Upper lobe of left lung (tissue), 6 donors: ENCODE measurements at regions not wholly inside any gene's neighbourhood (a gene's known extent, or its start where the extent isn't known, plus 50 kb on each side); places are given as distances from the start of the nearest gene placed in this dataset.
"Not testable (repeated sequence)": the region's sequence is repeated elsewhere in the genome, so short reads cannot be mapped to it uniquely, and the experiment has no call there.

Source experiments
- ATAC-seq, 2 donors: fragments of 200-7000 bp; cut with Tn5 transposase; one replicate each; pipeline ENCODE4 v1.9.1; 2022; ENCODE audit warnings: mild to moderate bottlenecking in 2 of 2, moderate library complexity in 2 of 2; ENCODE audit not compliant: low FRiP score in 2 of 2
- DNase-seq, 2 donors: peaks; one replicate each; pipeline ENCODE4 v3.0.0-alpha.2; 2019 to 2020
- H3K27ac ChIP-seq, 4 donors: fragments of 200-600 bp; sonication (generic); one replicate each; pipeline ENCODE4 v1.5.1; 2016 to 2019
- H3K27me3 ChIP-seq, 4 donors: fragments of 200-600 bp; sonication (generic); one replicate each; pipeline ENCODE4 v1.5.1; 2017 to 2019
- H3K36me3 ChIP-seq, 4 donors: fragments of 200-600 bp; sonication (generic); one replicate each; pipeline ENCODE4 v1.5.1; 2016 to 2019
- H3K4me1 ChIP-seq, 4 donors: fragments of 200-600 bp; sonication (generic); one replicate each; pipeline ENCODE4 v1.5.1; 2018 to 2019
- H3K4me3 ChIP-seq, 4 donors: fragments of 200-600 bp; sonication (generic); one replicate each; pipeline ENCODE4 v1.5.1; 2017 to 2019; ENCODE audit warnings: mild to moderate bottlenecking in 2 of 4, moderate library complexity in 1 of 4
- H3K9me3 ChIP-seq, 4 donors: fragments of 200-600 bp; sonication (generic); one replicate each; pipeline ENCODE4 v1.5.1; 2018 to 2019
- EP300 ChIP-seq, 4 donors: sonication (generic); formaldehyde crosslinking; IDR thresholded peaks; one replicate each; pipeline ENCODE4 v1.5.1; 2017; ENCODE audit warnings: antibody characterized with exemption in 4 of 4, control low read depth in 2 of 4
- POLR2A ChIP-seq, 4 donors: fragments of 450-650 bp; IDR thresholded peaks; one replicate each; pipeline ENCODE4 v1.5.1; 2016 to 2017; ENCODE audit warnings: antibody characterized with exemption in 4 of 4, mild to moderate bottlenecking in 2 of 4
- POLR2AphosphoS5 ChIP-seq, 2 donors: sonication (generic); formaldehyde crosslinking; IDR thresholded peaks; one replicate each; pipeline ENCODE4 v1.5.1; 2017; ENCODE audit warnings: antibody characterized with exemption in 2 of 2
- WGBS, 2 donors: methylation state at CpG; one replicate each; pipeline ENCODE4 v1.1.5; 2017 to 2018; 5-methylcytosine and 5-hydroxymethylcytosine counted together
- TF ChIP-seq, protein P1 (sequence below), 6 experiments: fragments of 450-650 bp in 4 of 6; fragments of 200-600 bp in 2 of 6; sonication (generic) in 2 of 6; IDR thresholded peaks; one replicate each; pipeline ENCODE4 v1.5.1; 2016 to 2019; ENCODE audit warnings: antibody characterized with exemption in 6 of 6
- donor health status: DM: no; HTN: no; CAD: no; lungs with moderate emphysema.
- donor health status: DM: no; HTN: yes; CAD: no; lungs with severe emphysema.

DNA sequence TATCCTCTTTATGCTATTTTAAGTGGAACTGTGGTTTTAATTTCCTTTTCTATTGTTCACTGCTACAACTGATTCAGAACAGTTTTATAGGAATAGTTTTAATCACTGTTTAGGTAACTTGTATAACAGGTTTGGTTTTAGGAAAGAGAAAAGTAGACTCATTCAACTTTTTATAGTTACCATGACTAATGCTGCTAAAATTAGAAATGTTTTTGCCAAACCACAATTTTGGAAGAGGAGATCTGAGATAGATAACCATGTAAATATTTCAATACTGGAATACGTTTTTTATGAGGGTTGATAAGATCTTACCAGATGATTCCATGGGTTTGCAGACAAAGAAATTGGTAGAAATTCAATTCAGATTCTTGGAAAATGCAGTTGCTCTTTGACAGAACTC lies 404.6 kb upstream of the ARRDC3 start:
- Histone ChIP-seq H3K4me3 (no peak overlapping the region), H3K36me3 (no peaks in the 10 kb centered on the region), H3K9me3 (no peaks in the 10 kb centered on the region), H3K27ac (no peak overlapping the region), H3K4me1 (no peaks in the 10 kb centered on the region), H3K27me3 (no peaks in the 10 kb centered on the region)
- 0 to 21% methylated on average over 1 of the region's 1 CpG for WGBS, 2 donors
- TF ChIP-seq POLR2AphosphoS5 (IDR thresholded peaks at IDR 0.05) (no peak), EP300 (IDR thresholded peaks at IDR 0.05) (no peak), POLR2A (IDR thresholded peaks at IDR 0.05) (no peak)
- TF ChIP-seq, protein P1, sequence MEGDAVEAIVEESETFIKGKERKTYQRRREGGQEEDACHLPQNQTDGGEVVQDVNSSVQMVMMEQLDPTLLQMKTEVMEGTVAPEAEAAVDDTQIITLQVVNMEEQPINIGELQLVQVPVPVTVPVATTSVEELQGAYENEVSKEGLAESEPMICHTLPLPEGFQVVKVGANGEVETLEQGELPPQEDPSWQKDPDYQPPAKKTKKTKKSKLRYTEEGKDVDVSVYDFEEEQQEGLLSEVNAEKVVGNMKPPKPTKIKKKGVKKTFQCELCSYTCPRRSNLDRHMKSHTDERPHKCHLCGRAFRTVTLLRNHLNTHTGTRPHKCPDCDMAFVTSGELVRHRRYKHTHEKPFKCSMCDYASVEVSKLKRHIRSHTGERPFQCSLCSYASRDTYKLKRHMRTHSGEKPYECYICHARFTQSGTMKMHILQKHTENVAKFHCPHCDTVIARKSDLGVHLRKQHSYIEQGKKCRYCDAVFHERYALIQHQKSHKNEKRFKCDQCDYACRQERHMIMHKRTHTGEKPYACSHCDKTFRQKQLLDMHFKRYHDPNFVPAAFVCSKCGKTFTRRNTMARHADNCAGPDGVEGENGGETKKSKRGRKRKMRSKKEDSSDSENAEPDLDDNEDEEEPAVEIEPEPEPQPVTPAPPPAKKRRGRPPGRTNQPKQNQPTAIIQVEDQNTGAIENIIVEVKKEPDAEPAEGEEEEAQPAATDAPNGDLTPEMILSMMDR (IDR thresholded peaks at IDR 0.05), result no peak
- ATAC-seq, result no peak
- DNase-seq, result no peak

DNA sequence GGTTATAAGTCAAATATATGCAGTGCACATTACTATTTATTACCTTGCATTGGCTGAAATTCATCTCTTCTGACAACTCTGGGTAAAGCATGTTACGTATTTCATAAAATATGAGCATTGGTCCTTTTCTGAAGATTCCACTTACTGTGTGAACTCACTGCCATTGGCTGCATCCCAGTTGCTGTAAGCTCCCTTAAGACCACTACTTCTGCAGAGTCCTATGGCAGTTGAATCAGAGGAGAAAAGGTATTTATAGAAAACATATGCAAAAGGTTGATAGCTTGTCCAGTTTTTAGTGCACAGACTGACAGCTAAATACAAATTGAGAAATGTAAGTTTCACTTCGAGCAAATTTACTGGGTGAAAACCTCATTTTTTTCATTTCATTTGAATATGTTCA lies 394.6 kb upstream of the ARRDC3 start:
- ATAC-seq, result no peak
- no peaks in the 10 kb centered on the region for H3K9me3 ChIP-seq
- 81 to 93% methylated on average over 2 of the region's 2 CpGs for WGBS, 2 donors
- no peaks in the 10 kb centered on the region for H3K4me1 ChIP-seq
- no peaks in the 10 kb centered on the region for H3K36me3 ChIP-seq
- DNase-seq, result no peak
- TF ChIP-seq POLR2A (IDR thresholded peaks at IDR 0.05), result no peak
- TF ChIP-seq POLR2AphosphoS5 (IDR thresholded peaks at IDR 0.05), result no peak
- TF ChIP-seq, protein P1 (IDR thresholded peaks at IDR 0.05), result no peak
- TF ChIP-seq EP300 (IDR thresholded peaks at IDR 0.05), result no peak
- no peaks in the 10 kb centered on the region for H3K27me3 ChIP-seq
- H3K27ac ChIP-seq, result no peak overlapping the region
- H3K4me3 ChIP-seq, result no peak overlapping the region

GRCh38 chr5:91776249-91776648 lies 393.1 kb upstream of the ARRDC3 start:
- Histone ChIP-seq H3K27me3 (no peaks in the 10 kb centered on the region), H3K36me3 (no peaks in the 10 kb centered on the region), H3K4me3 (no peak overlapping the region), H3K9me3 (no peaks in the 10 kb centered on the region), H3K27ac (no peak overlapping the region), H3K4me1 (no peaks in the 10 kb centered on the region)
- ATAC-seq (no peak), DNase-seq (no peak)
- TF ChIP-seq, protein P1 (IDR thresholded peaks at IDR 0.05), result no peak
- TF ChIP-seq POLR2AphosphoS5 (IDR thresholded peaks at IDR 0.05) (no peak), POLR2A (IDR thresholded peaks at IDR 0.05) (no peak)
- 80 to 88% methylated on average over 2 of the region's 2 CpGs for WGBS, 2 donors

GRCh38 chr5:91770400-91770799 lies 387.3 kb upstream of the ARRDC3 start:
- Histone ChIP-seq H3K27me3 (no peaks in the 10 kb centered on the region), H3K4me3 (no peak overlapping the region), H3K27ac (no peak overlapping the region), H3K9me3 (no peaks in the 10 kb centered on the region), H3K36me3 (no peaks in the 10 kb centered on the region), H3K4me1 (no peaks in the 10 kb centered on the region)
- TF ChIP-seq, protein P1 (IDR thresholded peaks at IDR 0.05), result no peak
- no peak for TF ChIP-seq POLR2AphosphoS5 (IDR thresholded peaks at IDR 0.05)
- TF ChIP-seq EP300 (IDR thresholded peaks at IDR 0.05), result no peak
- no peak for TF ChIP-seq POLR2A (IDR thresholded peaks at IDR 0.05)
- DNase-seq (no peak), ATAC-seq (no peak)
- 87 to 92% methylated on average over 2 of the region's 2 CpGs for WGBS, 2 donors

- not testable (repeated sequence) for H3K4me1 ChIP-seq, H3K27ac ChIP-seq, H3K36me3 ChIP-seq, H3K27me3 ChIP-seq, H3K9me3 ChIP-seq, ATAC-seq, H3K4me3 ChIP-seq, DNase-seq
- WGBS, 2 donors, result 90 to 91% methylated on average over 4 of the region's 4 CpGs
These were observed 374.3 kb upstream of the ARRDC3 start for GRCh38 chr5:91757383-91757782.
